ENCODE measurements at regions not wholly inside any gene's neighbourhood (a gene's known extent, or its start where the extent isn't known, plus 50 kb on each side); places are given as distances from the start of the nearest gene placed in this dataset.

DNA sequence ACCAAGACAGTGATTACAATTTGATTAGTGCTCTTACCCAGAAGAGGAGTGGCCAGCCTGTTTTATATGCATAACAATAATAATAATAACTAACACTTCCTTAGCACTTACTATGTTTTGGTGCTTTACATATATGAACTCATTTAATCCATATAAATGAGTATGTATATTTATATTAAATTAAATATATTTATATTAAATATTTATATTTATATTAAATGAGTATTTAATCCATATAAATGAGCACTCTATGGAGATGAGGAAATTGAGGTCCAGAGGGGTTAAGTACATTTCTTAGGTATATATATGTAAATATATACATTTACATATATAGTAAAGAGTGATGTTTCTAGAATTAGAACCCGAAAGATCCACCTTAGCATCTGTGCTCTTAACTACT lies 673.9 kb upstream of the ACVR2A start:
- 89 to 91% methylated on average over 1 of the region's 1 CpG for WGBS, 2 donors
- H3K4me1 ChIP-seq: no peaks in the 10 kb centered on the region
- no peaks in the 10 kb centered on the region for H3K36me3 ChIP-seq (ENCODE audit: low read depth, missing control alignments)
- intact Hi-C loops (cut with DNase I; ENCODE audit: low total_unique reads): no loop called here
- DNase-seq: no peak
- H3K27ac ChIP-seq: no peak overlapping the region
- TF ChIP-seq, protein P1, sequence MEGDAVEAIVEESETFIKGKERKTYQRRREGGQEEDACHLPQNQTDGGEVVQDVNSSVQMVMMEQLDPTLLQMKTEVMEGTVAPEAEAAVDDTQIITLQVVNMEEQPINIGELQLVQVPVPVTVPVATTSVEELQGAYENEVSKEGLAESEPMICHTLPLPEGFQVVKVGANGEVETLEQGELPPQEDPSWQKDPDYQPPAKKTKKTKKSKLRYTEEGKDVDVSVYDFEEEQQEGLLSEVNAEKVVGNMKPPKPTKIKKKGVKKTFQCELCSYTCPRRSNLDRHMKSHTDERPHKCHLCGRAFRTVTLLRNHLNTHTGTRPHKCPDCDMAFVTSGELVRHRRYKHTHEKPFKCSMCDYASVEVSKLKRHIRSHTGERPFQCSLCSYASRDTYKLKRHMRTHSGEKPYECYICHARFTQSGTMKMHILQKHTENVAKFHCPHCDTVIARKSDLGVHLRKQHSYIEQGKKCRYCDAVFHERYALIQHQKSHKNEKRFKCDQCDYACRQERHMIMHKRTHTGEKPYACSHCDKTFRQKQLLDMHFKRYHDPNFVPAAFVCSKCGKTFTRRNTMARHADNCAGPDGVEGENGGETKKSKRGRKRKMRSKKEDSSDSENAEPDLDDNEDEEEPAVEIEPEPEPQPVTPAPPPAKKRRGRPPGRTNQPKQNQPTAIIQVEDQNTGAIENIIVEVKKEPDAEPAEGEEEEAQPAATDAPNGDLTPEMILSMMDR (IDR thresholded peaks at IDR 0.05): no peak
- no peak for TF ChIP-seq POLR2A (IDR thresholded peaks at IDR 0.05)
- no peaks in the 10 kb centered on the region for H3K9me3 ChIP-seq
- no peak overlapping the region for H3K4me3 ChIP-seq
- H3K27me3 ChIP-seq: no peaks in the 10 kb centered on the region

DNA sequence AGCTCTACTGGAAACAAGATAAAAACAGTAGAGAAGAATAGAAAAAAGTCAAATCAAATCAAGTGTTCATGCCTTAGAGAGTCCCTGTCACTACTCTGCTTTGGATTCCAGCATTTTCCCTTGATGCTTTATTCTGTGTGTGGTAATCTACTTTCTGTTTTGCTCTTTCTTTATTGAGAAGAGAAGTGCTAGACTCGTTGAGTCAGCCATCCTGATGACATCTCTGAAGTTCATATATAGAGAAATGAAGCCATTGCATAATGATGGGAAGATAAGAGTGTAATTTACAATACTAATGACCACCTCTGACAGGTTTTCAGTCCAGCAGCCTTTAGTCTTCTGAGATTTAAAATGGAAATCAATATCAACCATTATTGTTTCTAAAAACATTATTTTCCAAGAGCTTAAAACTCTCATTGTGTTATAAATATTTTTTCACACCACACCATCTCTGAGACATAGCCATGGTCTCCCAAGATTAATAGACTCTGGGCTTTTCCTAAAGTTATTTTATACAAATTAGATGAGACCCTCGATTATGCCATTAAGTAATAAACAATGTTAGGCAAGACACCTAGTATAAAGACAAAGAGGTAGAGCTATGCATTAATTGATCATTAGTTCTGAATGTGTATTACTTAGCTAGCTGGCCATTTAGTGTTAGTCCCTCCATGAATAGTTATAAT lies 679.0 kb upstream of the ACVR2A start:
- no peaks in the 10 kb centered on the region for H3K4me1 ChIP-seq
- no peak overlapping the region for H3K27ac ChIP-seq
- intact Hi-C loops (cut with DNase I; ENCODE audit: low total_unique reads): no loop called here
- 67% methylated on average over 2 of the region's 2 CpGs for WGBS, 2 donors
- no peak overlapping the region for H3K4me3 ChIP-seq
- H3K27me3 ChIP-seq: no peaks in the 10 kb centered on the region
- TF ChIP-seq, protein P1 (IDR thresholded peaks at IDR 0.05): no peak
- TF ChIP-seq POLR2A (IDR thresholded peaks at IDR 0.05): no peak
- H3K9me3 ChIP-seq: no peaks in the 10 kb centered on the region
- no peak for DNase-seq
- H3K36me3 ChIP-seq (ENCODE audit: low read depth, missing control alignments): no peaks in the 10 kb centered on the region

DNA sequence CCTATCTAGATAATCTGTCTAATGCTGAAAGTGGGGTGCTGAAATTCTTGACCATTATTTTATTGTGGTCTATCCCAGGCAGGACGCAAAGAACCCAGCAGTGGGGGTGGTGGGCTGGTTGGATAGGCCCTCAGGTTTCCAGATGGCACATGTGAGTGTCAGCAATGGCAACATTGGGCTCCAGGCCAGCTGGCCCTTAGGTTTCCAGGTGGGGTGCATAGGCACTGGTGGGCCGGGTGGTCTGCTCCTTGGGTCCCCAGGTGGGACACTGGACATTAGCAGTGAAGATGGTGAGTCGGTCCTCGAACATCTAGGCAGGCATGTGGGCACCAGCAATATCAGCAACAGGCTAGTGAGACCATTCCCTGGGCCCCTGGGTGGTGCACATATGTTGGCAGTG lies 680.3 kb upstream of the ACVR2A start:
- Histone ChIP-seq H3K27ac (no peak overlapping the region), H3K9me3 (no peaks in the 10 kb centered on the region), H3K27me3 (no peaks in the 10 kb centered on the region), H3K36me3 (ENCODE audit: low read depth, missing control alignments) (no peaks in the 10 kb centered on the region), H3K4me1 (no peaks in the 10 kb centered on the region), H3K4me3 (no peak overlapping the region)
- TF ChIP-seq POLR2A (IDR thresholded peaks at IDR 0.05): no peak
- TF ChIP-seq, protein P1 (IDR thresholded peaks at IDR 0.05): no peak
- intact Hi-C loops (cut with DNase I; ENCODE audit: low total_unique reads): no loop called here
- WGBS, 2 donors: 80 to 96% methylated on average over 4 of the region's 4 CpGs
- no peak for DNase-seq

DNA sequence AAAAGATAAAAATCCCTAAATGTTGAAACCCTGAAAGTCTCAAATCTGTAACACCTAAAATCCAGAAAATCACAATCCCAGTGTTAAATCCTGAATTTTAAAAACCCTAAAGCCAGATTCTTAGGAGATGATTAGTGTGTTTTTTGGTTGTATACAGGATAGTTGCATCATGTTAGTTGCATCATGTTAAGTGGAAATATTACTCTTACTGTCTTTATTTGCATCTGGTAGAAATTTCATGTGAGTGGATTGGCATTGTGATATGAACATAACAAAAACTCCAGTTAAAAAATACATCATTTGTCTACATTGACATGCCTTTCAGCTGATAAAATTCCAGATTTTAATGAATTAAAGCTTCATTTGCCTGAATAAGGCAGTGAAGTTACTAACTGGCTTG lies 683.1 kb upstream of the ACVR2A start:
- no peaks in the 10 kb centered on the region for H3K36me3 ChIP-seq (ENCODE audit: low read depth, missing control alignments)
- H3K9me3 ChIP-seq: no peaks in the 10 kb centered on the region
- H3K27ac ChIP-seq: no peak overlapping the region
- no peak for DNase-seq
- H3K27me3 ChIP-seq: no peaks in the 10 kb centered on the region
- intact Hi-C loops (cut with DNase I; ENCODE audit: low total_unique reads): no loop called here
- TF ChIP-seq, protein P1 (IDR thresholded peaks at IDR 0.05): no peak
- no peak for TF ChIP-seq POLR2A (IDR thresholded peaks at IDR 0.05)
- H3K4me3 ChIP-seq: no peak overlapping the region
- no peaks in the 10 kb centered on the region for H3K4me1 ChIP-seq

DNA sequence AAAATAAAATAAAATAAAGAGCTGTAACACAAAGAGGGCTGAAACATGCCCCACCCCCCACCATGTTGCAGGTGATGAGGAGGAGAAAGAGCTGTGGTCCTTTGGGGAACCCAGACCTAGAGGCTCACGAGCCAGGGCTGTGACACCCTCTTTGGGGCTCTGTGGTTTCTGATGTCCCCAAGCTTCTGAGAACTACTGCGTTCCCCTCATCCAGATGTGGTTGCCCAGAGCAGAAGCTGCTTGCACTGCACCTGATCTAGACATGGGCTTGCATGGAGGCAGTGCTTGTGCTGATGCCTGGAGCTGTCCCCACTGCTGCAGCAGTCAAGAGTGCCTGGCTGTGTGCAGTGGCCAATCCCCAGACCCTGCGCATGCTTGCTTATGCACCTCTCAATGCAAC lies 687.9 kb upstream of the ACVR2A start:
- WGBS, 2 donors: 90 to 94% methylated on average over 2 to 3 of the region's 3 CpGs

More for the DNA sequence above, 687.9 kb upstream of the ACVR2A start:
- Histone ChIP-seq H3K4me1 (no peaks in the 10 kb centered on the region), H3K27me3 (no peaks in the 10 kb centered on the region), H3K4me3 (no peak overlapping the region), H3K36me3 (ENCODE audit: low read depth, missing control alignments) (no peaks in the 10 kb centered on the region), H3K27ac (no peak overlapping the region), H3K9me3 (no peaks in the 10 kb centered on the region)
- no peak for TF ChIP-seq POLR2A (IDR thresholded peaks at IDR 0.05)
- TF ChIP-seq, protein P1 (IDR thresholded peaks at IDR 0.05): no peak
- intact Hi-C loops (cut with DNase I; ENCODE audit: low total_unique reads): no loop called here
- no peak for DNase-seq

Measured in testis (tissue), 2 donors.